HG03103 (cell line): ENCODE measurements at regions not wholly inside any gene's neighbourhood (a gene's known extent, or its start where the extent isn't known, plus 50 kb on each side); places are given as distances from the start of the nearest gene placed in this dataset.
A peak's percentile ranks its signal among the peaks of the same experiment; 100 is the strongest.
"Not testable (repeated sequence)": the region's sequence is repeated elsewhere in the genome, so short reads cannot be mapped to it uniquely, and the experiment has no call there.

ENCODE experiments used
- ATAC-seq: cut with Tn5 transposase; IDR thresholded peaks from one replicate; pipeline ENCODE4 v1.9.1; 2021; ENCODE audit warnings: low read depth; ENCODE audit not compliant: unreplicated experiment

DNA sequence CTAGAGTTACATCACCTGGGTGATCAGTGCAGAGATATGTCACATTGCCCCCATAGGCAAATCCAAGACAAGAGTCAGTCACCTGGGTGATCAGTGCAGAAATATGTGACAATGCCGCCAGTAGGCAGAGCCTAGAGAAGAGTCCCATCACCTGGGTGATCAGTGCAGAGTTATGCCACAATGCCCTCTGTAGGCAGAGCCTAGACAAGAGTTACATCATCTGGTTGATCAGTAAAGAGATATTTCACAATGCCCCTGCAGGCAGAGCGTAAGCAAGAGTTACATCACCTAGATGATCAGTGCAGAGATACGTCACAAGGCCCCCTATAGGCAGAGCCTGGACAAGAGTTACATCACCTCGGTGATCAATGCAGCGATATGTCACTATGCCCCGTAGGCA lies 63.3 kb upstream of the FRG2B start:
- ATAC-seq: not testable (repeated sequence)

DNA sequence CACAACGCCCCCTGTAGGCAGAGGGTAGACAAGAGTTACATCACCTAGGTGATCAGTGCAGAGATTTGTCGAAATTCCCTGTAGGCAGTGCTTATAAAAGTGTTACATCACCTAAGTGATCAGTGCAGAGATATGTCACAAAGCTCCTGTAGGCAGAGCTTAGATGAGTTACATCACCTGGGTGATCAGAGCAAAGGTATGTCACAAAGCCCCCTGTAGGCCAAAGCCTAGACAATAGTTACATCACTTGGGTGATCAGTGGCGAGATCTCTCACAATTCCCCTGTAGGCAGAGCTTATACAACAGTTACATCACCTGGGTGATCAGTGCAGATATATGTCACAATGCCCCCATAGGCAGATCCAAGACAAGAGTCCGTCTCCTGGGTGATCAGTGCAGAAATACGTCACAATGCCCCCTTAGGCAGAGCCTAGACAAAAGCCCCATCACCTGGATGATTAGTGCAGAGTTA lies 61.9 kb upstream of the FRG2B start:
- peak; percentile 26 for ATAC-seq

DNA sequence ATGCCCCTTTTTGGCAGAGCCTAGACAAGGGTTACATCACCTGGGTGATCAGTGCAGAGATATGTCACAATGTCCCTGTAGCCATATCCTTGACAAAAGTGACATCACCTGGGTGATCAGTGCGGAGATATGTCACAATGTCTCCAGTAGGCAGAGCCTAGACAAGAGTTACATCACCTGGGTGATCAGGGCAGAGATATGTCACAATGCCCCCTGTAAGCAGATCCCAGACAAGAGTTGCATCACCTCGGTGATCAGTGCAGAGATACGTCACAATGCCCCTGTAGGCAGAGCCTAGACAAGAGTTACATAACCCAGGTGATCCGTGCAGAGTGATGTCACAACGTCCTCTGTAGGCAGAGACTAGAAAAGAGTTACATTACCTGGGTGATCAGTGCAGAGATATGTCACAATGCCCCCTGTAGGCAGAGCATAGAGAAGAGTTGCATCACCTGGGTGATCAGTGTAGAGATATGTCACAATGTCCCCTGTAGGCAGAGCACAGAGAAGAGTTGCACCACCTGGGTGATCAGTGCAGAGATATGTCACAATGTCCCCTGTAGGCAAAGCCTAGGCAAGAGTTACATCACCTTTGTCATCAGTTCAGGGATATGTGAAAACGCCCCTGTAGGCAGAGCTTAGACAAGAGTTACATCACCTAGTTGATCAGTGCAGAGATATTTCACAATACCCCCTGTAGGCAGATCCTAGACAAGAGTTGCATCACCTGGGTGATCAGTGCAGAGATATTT lies 61.3 kb upstream of the FRG2B start:
- ATAC-seq: peak; percentile 44

DNA sequence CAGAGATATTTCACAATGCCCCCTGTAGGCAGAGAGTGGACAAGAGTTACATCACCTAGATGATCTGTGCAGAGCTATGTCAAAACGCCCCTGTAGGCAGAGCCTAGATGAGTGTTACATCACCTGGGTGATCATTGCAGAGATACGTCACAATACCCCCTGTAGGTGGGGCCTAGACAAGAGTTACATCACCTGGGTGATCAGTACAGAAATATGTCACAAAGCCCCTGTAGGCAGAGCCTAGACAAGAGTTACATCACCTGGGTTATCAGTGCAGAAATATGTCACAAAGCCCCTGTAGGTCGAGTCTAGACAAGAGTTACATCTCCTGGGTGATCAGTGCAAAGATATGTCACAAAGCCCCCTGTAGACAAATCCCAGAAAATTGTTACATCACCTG lies 60.4 kb upstream of the FRG2B start:
- not testable (repeated sequence) for ATAC-seq
